ENCODE measurements at regions not wholly inside any gene's neighbourhood (a gene's known extent, or its start where the extent isn't known, plus 50 kb on each side); places are given as distances from the start of the nearest gene placed in this dataset.

GRCh38 chr7:124388751-124389150 is 355.9 kb upstream of the TMEM229A start:
- TF ChIP-seq CTCF (IDR thresholded peaks at IDR 0.05) (no peak), EP300 (IDR thresholded peaks at IDR 0.05; ENCODE audit: borderline replicate concordance in 1 of 2, low read depth in 1 of 2, low read length in 1 of 2) (no peak), POLR2AphosphoS5 (IDR thresholded peaks at IDR 0.05; ENCODE audit: low read depth, low read length) (no peak), EZH2phosphoT487 (IDR thresholded peaks at IDR 0.05; ENCODE audit: borderline replicate concordance, low read depth) (no peak), JUND (IDR thresholded peaks at IDR 0.05) (no peak), FOXM1 (IDR thresholded peaks at IDR 0.05; ENCODE audit: low read depth) (no peak), MXI1 (IDR thresholded peaks at IDR 0.05; ENCODE audit: low read depth, low read length) (no peak)

Data from SK-N-SH (cell line).